A549 (cell line): ENCODE measurements at regions not wholly inside any gene's neighbourhood (a gene's known extent, or its start where the extent isn't known, plus 50 kb on each side); places are given as distances from the start of the nearest gene placed in this dataset.

Experiments used
- ATAC-seq, 2 experiments: fragments of 200-7000 bp in 1 of 2; fragments of >200 bp in 1 of 2; cut with Nextera tagmentation in 1 of 2; cut with Tn5 transposase in 1 of 2; 3 replicates each; pipeline versions ENCODE4 v1.8.0 to v1.9.1; 2018 to 2020; ENCODE audit warnings: mild to moderate bottlenecking in 1 of 2, moderate library complexity in 1 of 2
- CTCF ChIA-PET: fragments of 300-600 bp; sonication (Branson Sonifier 250); formaldehyde crosslinking; extraction: SDS; loops from one replicate; lab custom pipeline; 2021; ENCODE audit warnings: antibody characterized with exemption, inconsistent platforms; lab: Yijun Ruan, JAX
- POLR2A ChIA-PET: fragments of 350-600 bp; formaldehyde crosslinking; extraction: SDS; loops from one replicate; lab custom pipeline; 2021; ENCODE audit warnings: antibody characterized with exemption, inconsistent platforms; lab: Yijun Ruan, JAX
- DNase-seq, 2 experiments: peaks; one replicate each; pipeline versions ENCODE4 v3.0.0 to v3.0.0-alpha.2; 2011 to 2016; ENCODE audit warnings: low read depth in 1 of 2, low spot score in 1 of 2
- FAIRE-seq: peaks from 2 replicates; lab custom pipeline; 2011; peaks lifted over from hg19 to GRCh38; lab: Jason Lieb, UNC
- H3K27ac ChIP-seq, 2 experiments: fragments of >200 bp; sonication (Bioruptor Twin); formaldehyde crosslinking; 3 replicates each; pipeline ENCODE4 v1.5.1; 2016 to 2017
- H3K4me1 ChIP-seq: fragments of >200 bp; sonication (Bioruptor Twin); formaldehyde crosslinking; 3 replicates; pipeline ENCODE4 v1.6.1; 2016
- H3K4me2 ChIP-seq: fragments of >200 bp; sonication (Bioruptor Twin); formaldehyde crosslinking; 3 replicates; pipeline ENCODE4 v1.6.1; 2016
- H3K4me3 ChIP-seq: fragments of >200 bp; sonication (Bioruptor Twin); formaldehyde crosslinking; 3 replicates; pipeline ENCODE4 v1.5.1; 2016
- H3K9me3 ChIP-seq: fragments of >200 bp; sonication (Bioruptor Twin); formaldehyde crosslinking; 3 replicates; pipeline ENCODE4 v1.6.1; 2016
- CBX2 ChIP-seq: fragments of 200-600 bp; sonication (generic); IDR thresholded peaks from 2 replicates; pipeline ENCODE4 v1.6.1; 2016; ENCODE audit warnings: low read depth, mild to moderate bottlenecking, borderline replicate concordance
- CEBPB ChIP-seq, 2 experiments: fragments of >200 bp in 1 of 2; sonication (Bioruptor Twin) in 1 of 2; formaldehyde crosslinking in 1 of 2; IDR thresholded peaks; 2 replicates each; pipeline ENCODE4 v1.6.1; 2012 to 2016
- EHF ChIP-seq: fragments of 250-450 bp; sonication (Bioruptor Pico); IDR thresholded peaks from 2 replicates; pipeline ENCODE4 v1.5.0; 2020; ENCODE audit warnings: mild to moderate bottlenecking
- ELK1 ChIP-seq: fragments of 150-350 bp; IDR thresholded peaks from 2 replicates; pipeline ENCODE4 v1.6.1; 2014; ENCODE audit warnings: low read depth, mild to moderate bottlenecking, low read length
- FOSL2 ChIP-seq, 2 experiments: fragments of 450-650 bp in 1 of 2; fragments of >200 bp in 1 of 2; sonication (Bioruptor Twin) in 1 of 2; formaldehyde crosslinking; IDR thresholded peaks; 2 replicates each; pipeline versions ENCODE4 v1.5.0 to v1.6.1; 2016 to 2020; ENCODE audit warnings: mild to moderate bottlenecking in 1 of 2, moderate library complexity in 1 of 2
- FOXS1 ChIP-seq: fragments of 250-450 bp; sonication (Bioruptor Pico); IDR thresholded peaks from 2 replicates; pipeline ENCODE4 v1.5.0; 2020; ENCODE audit warnings: mild to moderate bottlenecking, moderate library complexity
- GATA3 ChIP-seq: IDR thresholded peaks from 2 replicates; pipeline ENCODE4 v1.6.1; 2012; ENCODE audit warnings: borderline replicate concordance
- HDAC2 ChIP-seq: fragments of 200-600 bp; sonication (generic); IDR thresholded peaks from 2 replicates; pipeline ENCODE4 v1.6.1; 2016
- HMGXB4 ChIP-seq: fragments of 250-450 bp; sonication (Bioruptor Pico); IDR thresholded peaks from 2 replicates; pipeline ENCODE4 v1.5.0; 2021; ENCODE audit warnings: mild to moderate bottlenecking, moderate library complexity, borderline replicate concordance
- HOXB5 ChIP-seq: fragments of 250-450 bp; sonication (Bioruptor Pico); IDR thresholded peaks from 2 replicates; pipeline ENCODE4 v1.5.0; 2020; ENCODE audit warnings: mild to moderate bottlenecking, moderate library complexity
- JUN ChIP-seq, 2 experiments: fragments of >200 bp; sonication (Bioruptor Twin); formaldehyde crosslinking; IDR thresholded peaks; 2 replicates in 1 of 2; 3 replicates in 1 of 2; pipeline ENCODE4 v1.6.1; 2016 to 2017
- JUNB ChIP-seq: fragments of >200 bp; sonication (Bioruptor Twin); formaldehyde crosslinking; IDR thresholded peaks from 2 replicates; pipeline ENCODE4 v1.6.1; 2016
- MAX ChIP-seq: IDR thresholded peaks from 2 replicates; pipeline ENCODE4 v1.6.1; 2012
- RAD21 ChIP-seq, 2 experiments: fragments of >200 bp in 1 of 2; sonication (Bioruptor Twin) in 1 of 2; formaldehyde crosslinking in 1 of 2; IDR thresholded peaks in 1 of 2; conservative IDR thresholded peaks in 1 of 2; 2 replicates in 1 of 2; 3 replicates in 1 of 2; pipeline ENCODE4 v1.6.1; 2012 to 2018; ENCODE audit warnings: inconsistent platforms in 1 of 2
- REST ChIP-seq: fragments of 200-600 bp; sonication (generic); IDR thresholded peaks from 2 replicates; pipeline ENCODE4 v1.6.1; 2016; ENCODE audit warnings: antibody characterized with exemption, mild to moderate bottlenecking, moderate library complexity
- RNF2 ChIP-seq: fragments of 200-600 bp; sonication (generic); IDR thresholded peaks from 2 replicates; pipeline ENCODE4 v1.6.1; 2016; ENCODE audit warnings: low read depth, mild to moderate bottlenecking, antibody characterized with exemption, moderate library complexity, borderline replicate concordance
- SMC3 ChIP-seq: fragments of >200 bp; sonication (Bioruptor Twin); formaldehyde crosslinking; IDR thresholded peaks from 3 replicates; pipeline ENCODE4 v1.6.1; 2018; ENCODE audit warnings: inconsistent platforms
- WGBS: methylation state at CpG from one replicate; pipeline ENCODE4 v1.1.6; 2017; ENCODE audit errors: missing lambda C conversion rate; 5-methylcytosine and 5-hydroxymethylcytosine counted together
- TF ChIP-seq, protein P1 (sequence below): fragments of >200 bp; sonication (Bioruptor Twin); formaldehyde crosslinking; IDR thresholded peaks from 3 replicates; pipeline ENCODE4 v1.6.1; 2016

DNA sequence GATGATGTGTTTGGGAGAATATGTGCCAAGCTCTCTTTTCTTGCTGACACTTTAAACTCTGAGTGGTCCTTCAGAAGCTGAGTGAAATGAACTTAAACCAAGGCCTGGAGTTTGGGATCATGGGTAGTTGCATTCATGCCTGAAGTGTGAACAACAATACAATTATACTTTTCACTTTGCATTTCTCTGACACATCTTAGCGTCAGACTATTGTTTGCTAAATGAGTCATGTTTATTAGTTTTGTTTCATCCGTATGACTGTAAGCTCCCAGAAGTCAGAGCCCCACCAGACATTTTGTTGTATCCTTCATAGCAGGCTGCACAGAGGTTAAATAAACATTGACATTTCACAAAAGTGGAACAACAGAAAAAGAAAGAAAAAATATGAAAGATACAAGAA is 542.6 kb downstream of the TUSC7 start:
- FAIRE-seq: no peak
- ChIA-PET POLR2A (no interaction called here), CTCF (no interaction called here)
- H3K4me2 ChIP-seq: peak overlapping the region; percentile 49
- peak; percentile 94 for ATAC-seq
- TF ChIP-seq MAX (peak; percentile 47; the same call in 1 of the 2 replicates), JUN (IDR thresholded peaks at IDR 0.05) (peak in 1 of 2 experiments; percentile 67; a peak in 2 of 5 replicates), HMGXB4 (CRISPR knock-in tag) (no peak), JUNB (peak; percentile 89), RAD21 (conservative IDR thresholded peaks at IDR 0.05 in 1 of 2, IDR thresholded peaks at IDR 0.05 in 1 of 2) (peak in 1 of 2 experiments; percentile 9; a peak in 1 of 5 replicates), FOSL2 (IDR thresholded peaks at IDR 0.05) (peak; percentile 74), FOSL2 (CRISPR knock-in tag; IDR thresholded peaks at IDR 0.05) (peak; percentile 94), CEBPB (IDR thresholded peaks at IDR 0.05) (peak in 1 of 2 experiments; percentile 58; a peak in 1 of 4 replicates), RNF2 (no peak), FOXS1 (CRISPR knock-in tag) (peak; percentile 96; the same call in 1 of the 2 replicates), HOXB5 (CRISPR knock-in tag) (no peak), GATA3 (peak; percentile 78; the same call in 1 of the 2 replicates), SMC3 (0 out of 3 replicates have a peak, but pooled peaks have one; percentile 9), CBX2 (no peak)
- no peaks in the 10 kb centered on the region for H3K9me3 ChIP-seq
- peak overlapping the region; percentile 35 to 66; a peak in 3 of 6 replicates for H3K27ac ChIP-seq
- DNase-seq: peak; percentile 29 to 70
- 2% methylated on average over 2 of the region's 2 CpGs for WGBS
- H3K4me3 ChIP-seq: no peak overlapping the region
- H3K4me1 ChIP-seq: peaks cover 36% of the 10 kb centered on the region

GRCh38 chr3:117252651-117253050 is 543.1 kb downstream of the TUSC7 start:
- Histone ChIP-seq H3K27ac (peak overlapping the region; percentile 60 to 66; a peak in 5 of 6 replicates), H3K4me3 (no peak overlapping the region; the same call in 2 of the 3 replicates), H3K4me2 (peak overlapping the region; percentile 49)
- DNase-seq (no peak), FAIRE-seq (no peak)
- no peak for TF ChIP-seq EHF
- no peak for TF ChIP-seq FOXS1 (CRISPR knock-in tag)
- peak; percentile 68; the same call in 1 of the 2 replicates for TF ChIP-seq REST
- no peak for TF ChIP-seq HDAC2
- no peak for TF ChIP-seq ELK1
- TF ChIP-seq, protein P1, sequence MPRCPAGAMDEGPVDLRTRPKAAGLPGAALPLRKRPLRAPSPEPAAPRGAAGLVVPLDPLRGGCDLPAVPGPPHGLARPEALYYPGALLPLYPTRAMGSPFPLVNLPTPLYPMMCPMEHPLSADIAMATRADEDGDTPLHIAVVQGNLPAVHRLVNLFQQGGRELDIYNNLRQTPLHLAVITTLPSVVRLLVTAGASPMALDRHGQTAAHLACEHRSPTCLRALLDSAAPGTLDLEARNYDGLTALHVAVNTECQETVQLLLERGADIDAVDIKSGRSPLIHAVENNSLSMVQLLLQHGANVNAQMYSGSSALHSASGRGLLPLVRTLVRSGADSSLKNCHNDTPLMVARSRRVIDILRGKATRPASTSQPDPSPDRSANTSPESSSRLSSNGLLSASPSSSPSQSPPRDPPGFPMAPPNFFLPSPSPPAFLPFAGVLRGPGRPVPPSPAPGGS: no peak
- TF ChIP-seq, all 56 proteins: peak for 1
- H3K9me3 ChIP-seq: no peaks in the 10 kb centered on the region
- ATAC-seq: peak; percentile 39 to 66; a peak in 4 of 6 replicates
- CTCF ChIA-PET: interaction anchor here (1.7 kb wide), 1 partner anchor 26 kb away, joined by 5 read pairs; no protein-coding TSS in a partner anchor
- POLR2A ChIA-PET: no interaction called here
- peaks cover 32% of the 10 kb centered on the region for H3K4me1 ChIP-seq
